Astrocyte of the cerebellum (primary cell): ENCODE measurements at regions not wholly inside any gene's neighbourhood (a gene's known extent, or its start where the extent isn't known, plus 50 kb on each side); places are given as distances from the start of the nearest gene placed in this dataset.
A peak's percentile ranks its signal among the peaks of the same experiment; 100 is the strongest.

Source experiments
- DNase-seq: peaks from one replicate; pipeline ENCODE4 v3.0.0-alpha.2; 2011; ENCODE audit warnings: low read depth
- H3K4me3 ChIP-seq: 2 replicates; pipeline ENCODE4 v1.5.1; 2011; ENCODE audit warnings: mild to moderate bottlenecking, low read depth, low read length, moderate library complexity
- in situ Hi-C: cut with HindIII; loops from 2 replicates; pipeline ENCODE4 v1.10.0; 2017; ENCODE audit warnings: low sequenced_read_pairs
- TF ChIP-seq, protein P1 (sequence below): IDR thresholded peaks from 2 replicates; pipeline ENCODE4 v1.5.1; 2012; ENCODE audit warnings: low read length, low read depth, moderate library complexity, mild to moderate bottlenecking; ENCODE audit errors: missing control alignments

- no peak overlapping the region for H3K4me3 ChIP-seq
- in situ Hi-C loops: no loop called here
- TF ChIP-seq, protein P1, sequence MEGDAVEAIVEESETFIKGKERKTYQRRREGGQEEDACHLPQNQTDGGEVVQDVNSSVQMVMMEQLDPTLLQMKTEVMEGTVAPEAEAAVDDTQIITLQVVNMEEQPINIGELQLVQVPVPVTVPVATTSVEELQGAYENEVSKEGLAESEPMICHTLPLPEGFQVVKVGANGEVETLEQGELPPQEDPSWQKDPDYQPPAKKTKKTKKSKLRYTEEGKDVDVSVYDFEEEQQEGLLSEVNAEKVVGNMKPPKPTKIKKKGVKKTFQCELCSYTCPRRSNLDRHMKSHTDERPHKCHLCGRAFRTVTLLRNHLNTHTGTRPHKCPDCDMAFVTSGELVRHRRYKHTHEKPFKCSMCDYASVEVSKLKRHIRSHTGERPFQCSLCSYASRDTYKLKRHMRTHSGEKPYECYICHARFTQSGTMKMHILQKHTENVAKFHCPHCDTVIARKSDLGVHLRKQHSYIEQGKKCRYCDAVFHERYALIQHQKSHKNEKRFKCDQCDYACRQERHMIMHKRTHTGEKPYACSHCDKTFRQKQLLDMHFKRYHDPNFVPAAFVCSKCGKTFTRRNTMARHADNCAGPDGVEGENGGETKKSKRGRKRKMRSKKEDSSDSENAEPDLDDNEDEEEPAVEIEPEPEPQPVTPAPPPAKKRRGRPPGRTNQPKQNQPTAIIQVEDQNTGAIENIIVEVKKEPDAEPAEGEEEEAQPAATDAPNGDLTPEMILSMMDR: no peak
- no peak for DNase-seq
Observed at GRCh38 chr15:29910068-29910467, 87.8 kb upstream of the TJP1 start.

- in situ Hi-C loops: no loop called here
- TF ChIP-seq, protein P1: no peak
- DNase-seq: peak; percentile 43
- no peak overlapping the region for H3K4me3 ChIP-seq
Observed at GRCh38 chr15:29904757-29905417, 82.6 kb upstream of the TJP1 start.

- in situ Hi-C loops: no loop called here
- H3K4me3 ChIP-seq: no peak overlapping the region
- no peak for DNase-seq
- TF ChIP-seq, protein P1: no peak
Observed at GRCh38 chr15:29903785-29904464, 81.7 kb upstream of the TJP1 start.

DNA sequence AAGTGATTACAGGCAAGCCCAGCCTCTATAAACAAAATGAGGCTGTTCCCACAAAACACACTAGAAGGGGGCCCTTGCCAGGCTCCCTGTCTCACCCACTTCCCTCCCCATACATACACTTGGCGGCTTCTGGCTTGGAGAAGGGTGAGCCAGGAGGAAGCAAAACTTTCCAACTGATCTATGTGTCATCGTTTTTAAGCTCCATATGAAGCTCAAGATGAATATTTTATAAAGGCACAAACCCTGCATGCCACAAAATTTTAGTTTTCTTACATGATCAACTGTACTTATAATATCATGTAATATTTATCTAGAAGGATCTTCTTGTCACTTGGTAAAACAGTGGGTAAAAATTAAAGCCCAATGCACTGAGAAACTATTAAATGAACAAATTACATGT lies 80.8 kb upstream of the TJP1 start:
- H3K4me3 ChIP-seq: no peak overlapping the region
- TF ChIP-seq, protein P1: no peak
- no peak for DNase-seq
- in situ Hi-C loops: no loop called here

- DNase-seq: no peak
- no peak overlapping the region for H3K4me3 ChIP-seq
- in situ Hi-C loops: no loop called here
- TF ChIP-seq, protein P1: no peak
Observed at GRCh38 chr15:29900237-29901189, 78.2 kb upstream of the TJP1 start.

DNA sequence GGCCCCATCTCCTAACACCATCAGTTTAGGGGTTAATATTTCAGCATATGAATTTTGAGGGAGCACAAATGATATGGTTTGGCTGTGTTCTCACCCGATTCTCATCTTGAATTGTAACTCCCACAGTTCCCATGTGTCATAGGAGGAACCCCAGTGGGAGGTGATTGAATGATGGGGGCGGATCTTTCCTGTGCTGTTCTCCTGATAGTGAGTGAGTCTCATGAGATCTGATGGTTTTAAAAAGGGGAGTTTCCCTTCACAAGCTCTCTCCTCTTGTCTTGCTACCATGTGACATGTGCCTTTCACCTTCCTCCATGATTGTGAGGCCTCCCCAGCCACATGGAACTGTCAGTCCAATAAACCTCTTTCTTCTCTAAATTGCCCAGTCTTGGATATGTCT lies 73.8 kb upstream of the TJP1 start:
- no peak for DNase-seq
- TF ChIP-seq, protein P1: no peak
- in situ Hi-C loops: no loop called here
- no peak overlapping the region for H3K4me3 ChIP-seq
